ENCODE measurements at regions not wholly inside any gene's neighbourhood (a gene's known extent, or its start where the extent isn't known, plus 50 kb on each side); places are given as distances from the start of the nearest gene placed in this dataset.

DNA sequence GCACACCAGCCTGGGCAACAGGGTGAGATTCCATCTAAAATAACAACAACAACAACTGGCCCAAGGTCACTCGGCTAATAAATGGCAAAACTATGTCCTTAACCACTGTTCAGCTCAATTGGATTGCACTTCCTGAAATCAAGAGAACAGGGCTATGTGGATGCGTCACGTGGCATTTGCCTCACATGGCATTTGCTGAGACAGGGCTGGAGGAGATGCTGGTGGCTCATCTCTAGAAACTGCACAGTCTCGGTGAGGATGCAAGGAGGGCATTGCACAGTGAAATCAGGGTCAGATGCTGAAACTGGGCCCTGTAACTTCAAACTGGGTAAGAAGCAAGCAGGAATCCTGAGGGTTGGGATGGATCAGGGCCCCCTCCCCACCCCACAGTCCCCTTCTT lies 171.9 kb downstream of the BUD13 start (continued):
- TF ChIP-seq, protein P1, sequence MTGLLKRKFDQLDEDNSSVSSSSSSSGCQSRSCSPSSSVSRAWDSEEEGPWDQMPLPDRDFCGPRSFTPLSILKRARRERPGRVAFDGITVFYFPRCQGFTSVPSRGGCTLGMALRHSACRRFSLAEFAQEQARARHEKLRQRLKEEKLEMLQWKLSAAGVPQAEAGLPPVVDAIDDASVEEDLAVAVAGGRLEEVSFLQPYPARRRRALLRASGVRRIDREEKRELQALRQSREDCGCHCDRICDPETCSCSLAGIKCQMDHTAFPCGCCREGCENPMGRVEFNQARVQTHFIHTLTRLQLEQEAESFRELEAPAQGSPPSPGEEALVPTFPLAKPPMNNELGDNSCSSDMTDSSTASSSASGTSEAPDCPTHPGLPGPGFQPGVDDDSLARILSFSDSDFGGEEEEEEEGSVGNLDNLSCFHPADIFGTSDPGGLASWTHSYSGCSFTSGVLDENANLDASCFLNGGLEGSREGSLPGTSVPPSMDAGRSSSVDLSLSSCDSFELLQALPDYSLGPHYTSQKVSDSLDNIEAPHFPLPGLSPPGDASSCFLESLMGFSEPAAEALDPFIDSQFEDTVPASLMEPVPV (CRISPR knock-in tag; IDR thresholded peaks at IDR 0.05), result no peak
- no peak for TF ChIP-seq TCF7L2 (IDR thresholded peaks at IDR 0.05; ENCODE audit: low read depth, low read length)
- TF ChIP-seq RXRA (CRISPR knock-in tag; IDR thresholded peaks at IDR 0.05), result no peak

DNA sequence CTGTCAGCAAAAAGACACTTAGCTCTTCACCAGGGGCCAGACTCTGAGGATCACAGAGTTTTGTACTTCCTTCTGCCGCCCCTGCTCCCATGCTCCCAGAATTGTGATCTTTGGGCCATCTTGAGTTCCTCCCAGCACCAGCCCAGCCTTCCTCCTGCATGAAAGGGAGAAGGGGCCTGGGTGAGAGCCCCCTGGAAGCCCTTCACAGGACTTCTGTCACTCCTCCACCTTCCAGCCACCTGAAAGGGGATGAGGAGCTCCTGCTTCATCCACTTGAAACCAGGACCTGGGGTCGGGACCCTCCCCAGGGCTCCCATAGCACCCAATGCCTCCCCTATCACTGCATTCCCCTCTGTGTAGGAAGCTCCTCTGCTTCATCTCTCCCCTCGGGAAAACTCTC lies 174.2 kb downstream of the BUD13 start:
- Histone ChIP-seq H3K27me3 (ENCODE audit: control insufficient read depth in 1 of 2, insufficient read depth in 2 of 2, low read length in 2 of 2) (peaks cover 0 to 4% of the 10 kb centered on the region in 2 experiments; a peak in 1 of 5 replicates), H3K4me3 (replicated peaks in 1 of 3; ENCODE audit: insufficient read depth in 1 of 3, low read depth in 2 of 3, low read length in 3 of 3) (no peak overlapping the region), H4K20me1 (ENCODE audit: insufficient read depth, low read length) (peaks cover 3% of the 10 kb centered on the region; the same call in 1 of the 2 replicates), H3K9ac (ENCODE audit: insufficient read depth, low read depth, low read length) (no peak overlapping the region), H3K27ac (ENCODE audit: extremely low read length, insufficient read depth, low read length) (no peak overlapping the region), H3K4me1 (ENCODE audit: insufficient read depth, low read length) (peaks cover 9% of the 10 kb centered on the region), H3K9me3 (ENCODE audit: low read length) (no peaks in the 10 kb centered on the region), H3K79me2 (ENCODE audit: insufficient read depth, low read length) (no peaks in the 10 kb centered on the region), H2AFZ (ENCODE audit: low read length) (no peak overlapping the region), H3K4me2 (ENCODE audit: low read depth, low read length) (no peak overlapping the region), H3K36me3 (replicated peaks in 1 of 2; ENCODE audit: control insufficient read depth in 1 of 2, insufficient read depth in 2 of 2, low read length in 2 of 2) (no peaks in the 10 kb centered on the region)
- FAIRE-seq, result no peak
- POLR2A ChIA-PET, result no interaction called here
- BruUV-seq (replicated peaks), result no TSS peak
- in situ Hi-C loops (cut with HindIII; ENCODE audit: extremely low pct_ligation_motif_present, low pct_unique_long_range_greater_than_20kb), result no loop called here
- ATAC-seq, result no peak
- no peak for DNase-seq (ENCODE audit: low spot score)
- no peak for TF ChIP-seq ZNF839 (CRISPR knock-in tag; IDR thresholded peaks at IDR 0.05; ENCODE audit: borderline replicate concordance)
- no peak for TF ChIP-seq NKX3-1 (CRISPR knock-in tag; IDR thresholded peaks at IDR 0.05)
- no peak for TF ChIP-seq GLI4 (CRISPR knock-in tag; IDR thresholded peaks at IDR 0.05; ENCODE audit: borderline replicate concordance)
- intact Hi-C loops (cut with micrococcal nuclease; ENCODE audit: unreplicated experiment), result no loop called here
- WGBS (ENCODE audit: low lambda C conversion rate), result 44% methylated on average over 3 of the region's 3 CpGs
- CTCF ChIA-PET (ENCODE audit: low intra/inter-chr PET ratio, low total read pairs), result no interaction called here

DNA sequence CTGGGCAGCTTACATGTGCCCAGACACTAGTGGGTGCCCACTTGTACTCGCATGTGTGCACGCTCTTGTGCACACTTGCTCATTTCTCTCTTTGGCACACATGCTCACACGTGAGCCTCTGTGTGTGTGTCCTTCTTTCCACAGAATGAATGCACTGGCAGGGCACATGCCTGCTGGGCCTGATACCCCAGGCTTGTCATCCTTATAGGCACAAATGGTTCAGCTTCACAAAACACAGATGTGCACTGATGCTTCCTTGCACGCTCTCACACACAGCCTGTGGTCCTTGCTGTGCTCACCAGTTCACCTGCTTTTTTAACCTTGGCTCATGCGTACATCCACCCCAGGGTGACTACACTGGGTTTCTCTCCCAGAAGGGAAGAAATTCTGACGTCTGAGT lies 174.8 kb downstream of the BUD13 start:
- H3K4me3 ChIP-seq (replicated peaks in 1 of 3; ENCODE audit: insufficient read depth in 1 of 3, low read depth in 2 of 3, low read length in 3 of 3), result no peak overlapping the region
- no peaks in the 10 kb centered on the region for H3K79me2 ChIP-seq (ENCODE audit: insufficient read depth, low read length)
- H4K20me1 ChIP-seq (ENCODE audit: insufficient read depth, low read length), result peaks cover 3% of the 10 kb centered on the region; the same call in 1 of the 2 replicates
- no peaks in the 10 kb centered on the region for H3K36me3 ChIP-seq (replicated peaks in 1 of 2; ENCODE audit: control insufficient read depth in 1 of 2, insufficient read depth in 2 of 2, low read length in 2 of 2)
- H3K27ac ChIP-seq (ENCODE audit: extremely low read length, insufficient read depth, low read length), result no peak overlapping the region
- WGBS (ENCODE audit: low lambda C conversion rate), result 57% methylated on average over 6 of the region's 6 CpGs
- no peak for FAIRE-seq
- in situ Hi-C loops (cut with HindIII; ENCODE audit: extremely low pct_ligation_motif_present, low pct_unique_long_range_greater_than_20kb), result no loop called here
- H3K27me3 ChIP-seq (ENCODE audit: control insufficient read depth in 1 of 2, insufficient read depth in 2 of 2, low read length in 2 of 2), result peaks cover 0 to 4% of the 10 kb centered on the region in 2 experiments; a peak in 1 of 5 replicates
- no peak overlapping the region for H2AFZ ChIP-seq (ENCODE audit: low read length)
- TF ChIP-seq RFX3 (CRISPR knock-in tag; IDR thresholded peaks at IDR 0.05) (no peak), CEBPG (CRISPR knock-in tag; IDR thresholded peaks at IDR 0.05) (no peak), ZNF879 (CRISPR knock-in tag; IDR thresholded peaks at IDR 0.05) (no peak), NFE2L2 (IDR thresholded peaks at IDR 0.05; ENCODE audit: low read length) (no peak), ETV6 (CRISPR knock-in tag; conservative IDR thresholded peaks at IDR 0.05) (no peak), HOXA9 (CRISPR knock-in tag; IDR thresholded peaks at IDR 0.05; ENCODE audit: borderline replicate concordance) (no peak), ZNF143 (CRISPR knock-in tag; IDR thresholded peaks at IDR 0.05) (no peak), TBL1XR1 (IDR thresholded peaks at IDR 0.05; ENCODE audit: borderline replicate concordance, low read length, partially characterized antibody) (no peak), ZNF709 (CRISPR knock-in tag; IDR thresholded peaks at IDR 0.05) (no peak)
- intact Hi-C loops (cut with micrococcal nuclease; ENCODE audit: unreplicated experiment), result no loop called here
- no peaks in the 10 kb centered on the region for H3K9me3 ChIP-seq (ENCODE audit: low read length)
- ChIA-PET CTCF (ENCODE audit: low intra/inter-chr PET ratio, low total read pairs) (no interaction called here), POLR2A (no interaction called here)
- no TSS peak for BruUV-seq (replicated peaks)
- H3K4me2 ChIP-seq (ENCODE audit: low read depth, low read length), result no peak overlapping the region
- DNase-seq (ENCODE audit: low spot score), result no peak
- H3K4me1 ChIP-seq (ENCODE audit: insufficient read depth, low read length), result peaks cover 9% of the 10 kb centered on the region
- H3K9ac ChIP-seq (ENCODE audit: insufficient read depth, low read depth, low read length), result no peak overlapping the region
- no peak for ATAC-seq

Data from HepG2 (cell line).